ENCODE measurements at regions not wholly inside any gene's neighbourhood (a gene's known extent, or its start where the extent isn't known, plus 50 kb on each side); places are given as distances from the start of the nearest gene placed in this dataset.

- H4K91ac ChIP-seq (replicated peaks; ENCODE audit: insufficient read length, low read length), result no peak overlapping the region
- no peaks in the 10 kb centered on the region for H3K4me1 ChIP-seq (replicated peaks in 1 of 4; ENCODE audit: control insufficient read depth in 3 of 4, insufficient read depth in 4 of 4, low read length in 3 of 4)
- H3K27ac ChIP-seq (ENCODE audit: low read depth, low read length), result no peak overlapping the region
- no peak overlapping the region for H3K14ac ChIP-seq (ENCODE audit: insufficient read length)
- H3K79me1 ChIP-seq (ENCODE audit: low read depth, low read length), result no peaks in the 10 kb centered on the region
- H3K4ac ChIP-seq (replicated peaks; ENCODE audit: insufficient read length, low read depth, low read length), result no peak overlapping the region
- no peak for TF ChIP-seq KDM5A (IDR thresholded peaks at IDR 0.05; ENCODE audit: low read length)
- no peak for TF ChIP-seq SP4 (IDR thresholded peaks at IDR 0.05; ENCODE audit: low read length)
- no peak for TF ChIP-seq HDAC6 (IDR thresholded peaks at IDR 0.05; ENCODE audit: low read depth, low read length)
- TF ChIP-seq CHD2 (IDR thresholded peaks at IDR 0.05; ENCODE audit: low read length), result no peak
- no peak for TF ChIP-seq KDM4A (IDR thresholded peaks at IDR 0.05; ENCODE audit: low read depth, low read length, severe bottlenecking)
- H3K79me2 ChIP-seq (ENCODE audit: control insufficient read depth in 1 of 2, insufficient read depth in 2 of 2, low read length in 2 of 2), result no peaks in the 10 kb centered on the region
- no peak overlapping the region for H3K18ac ChIP-seq (ENCODE audit: extremely low read depth, low read length)
- DNase-seq (ENCODE audit: low read depth in 1 of 2, low spot score in 2 of 2), result no peak
- no peaks in the 10 kb centered on the region for H4K20me1 ChIP-seq (replicated peaks in 1 of 2; ENCODE audit: control insufficient read depth in 1 of 2, insufficient read depth in 2 of 2, low read length in 2 of 2)
- H2BK5ac ChIP-seq (ENCODE audit: low read depth, low read length), result no peak overlapping the region
- H2BK20ac ChIP-seq (ENCODE audit: low read length), result no peak overlapping the region
- no peak overlapping the region for H4K8ac ChIP-seq (ENCODE audit: extremely low read depth, insufficient read depth, low read length)
- no peaks in the 10 kb centered on the region for H3K36me3 ChIP-seq (ENCODE audit: control insufficient read depth in 2 of 4, insufficient read depth in 4 of 4, low read length in 3 of 4)
- H3K4me3 ChIP-seq (ENCODE audit: extremely low read depth in 1 of 4, insufficient read depth in 2 of 4, low read depth in 3 of 4, low read length in 4 of 4), result no peak overlapping the region
- no peak overlapping the region for H2AK5ac ChIP-seq (ENCODE audit: low read depth, low read length)
- no peak overlapping the region for H3K56ac ChIP-seq (replicated peaks; ENCODE audit: insufficient read length, low read depth, low read length)
- H2BK120ac ChIP-seq (replicated peaks; ENCODE audit: low read depth, low read length), result no peak overlapping the region
- WGBS, 2 experiments (ENCODE audit: extremely low coverage in 1 of 2, insufficient coverage in 1 of 2, insufficient read length in 1 of 2, insufficient replicate concordance in 2 of 2, low coverage in 1 of 2, low lambda C conversion rate in 2 of 2, missing lambda C conversion rate in 1 of 2), result 96% methylated on average over 1 of the region's 1 CpG; no CpG with 5 or more reads in 1 of the 2 experiments
- no peak overlapping the region for H3K23ac ChIP-seq (ENCODE audit: insufficient read length)
- CTCF ChIA-PET (ENCODE audit: partially characterized antibody), result no interaction called here
- POLR2A ChIA-PET (ENCODE audit: partially characterized antibody), result no interaction called here
- no peaks in the 10 kb centered on the region for H3K27me3 ChIP-seq (replicated peaks in 1 of 4; ENCODE audit: control insufficient read depth in 3 of 4, extremely low read depth in 1 of 4, insufficient read depth in 3 of 4, low read length in 3 of 4)
- no peak overlapping the region for H2BK12ac ChIP-seq (ENCODE audit: low read depth, low read length)
- no peaks in the 10 kb centered on the region for H3K9me3 ChIP-seq (ENCODE audit: insufficient read depth in 2 of 2, low read depth in 1 of 2, low read length in 1 of 2)
- no peak overlapping the region for H4K5ac ChIP-seq (ENCODE audit: insufficient read length, low read depth, low read length)
- FAIRE-seq, result no peak
- H2AFZ ChIP-seq (ENCODE audit: low read length), result no peak overlapping the region
- no peak overlapping the region for H2BK15ac ChIP-seq (ENCODE audit: low read length)
- H3K23me2 ChIP-seq (ENCODE audit: low read depth, low read length), result no peaks in the 10 kb centered on the region
- H3K9ac ChIP-seq (replicated peaks in 1 of 4; ENCODE audit: extremely low read depth in 1 of 4, low read depth in 3 of 4, low read length in 3 of 4), result no peak overlapping the region
- no peak overlapping the region for H3K4me2 ChIP-seq (ENCODE audit: insufficient read depth in 1 of 2, low read depth in 2 of 2, low read length in 2 of 2)
Measured at GRCh38 chr5:100131161-100131560, 404.0 kb upstream of the FAM174A start.

Measured in H1 (cell line).